Osteocyte (in vitro differentiated cells): ENCODE measurements at regions not wholly inside any gene's neighbourhood (a gene's known extent, or its start where the extent isn't known, plus 50 kb on each side); places are given as distances from the start of the nearest gene placed in this dataset.
A peak's percentile ranks its signal among the peaks of the same experiment; 100 is the strongest.

Source experiments
- DNase-seq: peaks from one replicate; pipeline ENCODE4 v3.0.0; 2021; ENCODE audit warnings: mixed read lengths; ENCODE audit not compliant: unreplicated experiment; ENCODE audit errors: extremely low spot score
- H3K27ac Mint-ChIP-seq: one replicate; pipeline ENCODE4 v1.8.0; 2021; ENCODE audit warnings: mild to moderate bottlenecking, mixed read lengths; ENCODE audit not compliant: unreplicated experiment
- H3K27me3 Mint-ChIP-seq: one replicate; pipeline ENCODE4 v1.8.0; 2021; ENCODE audit warnings: mixed read lengths; ENCODE audit not compliant: unreplicated experiment
- H3K36me3 Mint-ChIP-seq: one replicate; pipeline ENCODE4 v1.8.0; 2021; ENCODE audit warnings: mixed read lengths; ENCODE audit not compliant: unreplicated experiment
- H3K4me1 Mint-ChIP-seq: one replicate; pipeline ENCODE4 v1.8.0; 2021; ENCODE audit warnings: mixed read lengths; ENCODE audit not compliant: unreplicated experiment
- H3K4me3 Mint-ChIP-seq: one replicate; pipeline ENCODE4 v1.8.0; 2021; ENCODE audit warnings: mild to moderate bottlenecking, moderate library complexity, mixed read lengths; ENCODE audit not compliant: unreplicated experiment
- H3K9me3 Mint-ChIP-seq: one replicate; pipeline ENCODE4 v1.8.0; 2021; ENCODE audit warnings: mixed read lengths; ENCODE audit not compliant: unreplicated experiment
- CTCF ChIP-seq: fragments of 200-600 bp; sonication (generic); IDR thresholded peaks from 2 replicates; pipeline ENCODE4 v1.5.0; 2021; ENCODE audit warnings: antibody characterized with exemption, mild to moderate bottlenecking, moderate library complexity

GRCh38 chr15:48020166-48020565, 100.6 kb upstream of the SLC24A5 start:
- Mint-ChIP-seq H3K4me3 (no peak overlapping the region), H3K27me3 (peaks cover 10% of the 10 kb centered on the region), H3K27ac (no peak overlapping the region), H3K4me1 (no peaks in the 10 kb centered on the region), H3K9me3 (no peaks in the 10 kb centered on the region), H3K36me3 (no peaks in the 10 kb centered on the region)
- no peak for DNase-seq
- TF ChIP-seq CTCF = no peak

DNA sequence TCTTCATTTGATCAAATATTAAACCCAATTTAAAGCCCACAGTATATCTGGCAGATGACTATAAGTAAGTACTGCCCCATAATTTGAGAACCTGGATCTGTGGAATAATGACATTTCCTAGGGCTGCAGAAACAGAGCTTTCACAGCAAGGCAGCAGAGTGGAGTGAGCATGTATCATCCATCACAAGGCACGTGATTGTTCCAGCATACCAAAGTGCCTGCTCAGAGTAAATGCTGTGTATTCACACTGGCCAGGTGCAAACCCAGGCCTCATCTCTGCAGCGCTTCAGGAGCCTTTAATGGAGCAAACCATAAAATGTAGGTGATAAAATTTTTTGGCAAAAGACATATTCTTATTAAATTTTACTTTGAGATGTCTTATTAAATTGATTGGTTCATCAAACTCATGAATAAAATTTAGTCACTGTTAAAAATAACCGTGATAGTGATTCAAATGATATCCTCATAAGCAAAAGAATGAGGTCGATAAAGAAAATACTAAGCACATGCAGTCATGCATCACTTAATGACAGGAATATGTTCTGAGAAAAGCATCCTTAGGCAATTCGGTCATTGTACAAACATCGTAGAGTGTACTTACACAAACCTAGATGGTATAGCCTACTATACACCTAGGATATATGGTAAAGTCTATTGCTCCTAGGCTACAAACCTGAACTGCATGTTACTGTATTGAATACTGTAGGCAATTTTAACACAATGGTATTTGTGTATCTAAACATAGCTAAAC, 99.3 kb upstream of the SLC24A5 start:
- no peak for DNase-seq
- H3K9me3 Mint-ChIP-seq = no peaks in the 10 kb centered on the region
- no peaks in the 10 kb centered on the region for H3K4me1 Mint-ChIP-seq
- H3K27ac Mint-ChIP-seq = no peak overlapping the region
- no peak overlapping the region for H3K4me3 Mint-ChIP-seq
- peaks cover 15% of the 10 kb centered on the region for H3K27me3 Mint-ChIP-seq
- TF ChIP-seq CTCF = no peak
- H3K36me3 Mint-ChIP-seq = no peaks in the 10 kb centered on the region

GRCh38 chr15:48025118-48025517, 95.7 kb upstream of the SLC24A5 start:
- no peaks in the 10 kb centered on the region for H3K4me1 Mint-ChIP-seq
- H3K27me3 Mint-ChIP-seq = peaks cover 13% of the 10 kb centered on the region
- H3K27ac Mint-ChIP-seq = no peak overlapping the region
- peak; percentile 8 for TF ChIP-seq CTCF
- no peaks in the 10 kb centered on the region for H3K36me3 Mint-ChIP-seq
- no peaks in the 10 kb centered on the region for H3K9me3 Mint-ChIP-seq
- H3K4me3 Mint-ChIP-seq = no peak overlapping the region
- no peak for DNase-seq

- DNase-seq = no peak
- no peak for TF ChIP-seq CTCF
- H3K4me1 Mint-ChIP-seq = no peaks in the 10 kb centered on the region
Observed at GRCh38 chr15:48028712-48029111, 92.1 kb upstream of the SLC24A5 start.

DNA sequence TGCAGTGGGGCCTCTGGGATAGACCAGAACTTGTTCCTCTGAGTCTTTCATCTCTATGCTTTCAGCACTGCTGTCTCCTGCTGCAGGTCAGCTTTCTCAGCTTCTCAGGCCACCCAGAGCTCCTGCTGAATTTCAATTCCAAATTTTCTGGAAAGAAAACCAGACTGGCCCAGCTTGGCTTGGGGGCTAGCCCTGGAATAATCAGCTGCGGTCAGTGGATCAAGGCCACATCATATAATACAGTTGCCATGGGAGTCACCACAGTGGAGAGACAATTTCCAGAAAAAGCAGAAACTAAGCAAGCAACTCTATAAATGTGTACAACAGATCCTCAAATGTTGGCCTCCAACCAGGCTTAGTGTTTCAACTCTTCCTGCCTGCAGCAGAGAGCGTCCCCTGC, 91.1 kb upstream of the SLC24A5 start:
- Mint-ChIP-seq H3K27me3 (peaks cover 35% of the 10 kb centered on the region), H3K4me3 (no peak overlapping the region), H3K36me3 (no peaks in the 10 kb centered on the region), H3K4me1 (no peaks in the 10 kb centered on the region), H3K27ac (no peak overlapping the region), H3K9me3 (no peaks in the 10 kb centered on the region)
- TF ChIP-seq CTCF = no peak
- no peak for DNase-seq

More at GRCh38 chr15:48028712-48029111, 92.1 kb upstream of the SLC24A5 start:
- Mint-ChIP-seq H3K36me3 (no peaks in the 10 kb centered on the region), H3K27ac (no peak overlapping the region), H3K27me3 (peaks cover 32% of the 10 kb centered on the region), H3K4me3 (no peak overlapping the region), H3K9me3 (no peaks in the 10 kb centered on the region)
